Ascending aorta (tissue), 2 donors: ENCODE measurements at regions not wholly inside any gene's neighbourhood (a gene's known extent, or its start where the extent isn't known, plus 50 kb on each side); places are given as distances from the start of the nearest gene placed in this dataset.

Source experiments
- DNase-seq, 2 donors: peaks; one replicate each; pipeline ENCODE4 v3.0.0-alpha.2; 2019; ENCODE audit warnings: low spot score in 2 of 2
- H3K27ac ChIP-seq, 2 donors: fragments of 200-600 bp; sonication (generic); one replicate each; pipeline ENCODE4 v1.5.1; 2016 to 2017; ENCODE audit warnings: mild to moderate bottlenecking in 1 of 2
- H3K27me3 ChIP-seq: fragments of 200-600 bp; sonication (generic); one replicate; pipeline ENCODE4 v1.5.1; 2017
- H3K36me3 ChIP-seq, 2 donors: fragments of 200-600 bp; sonication (generic); one replicate each; pipeline ENCODE4 v1.5.1; 2016
- H3K4me1 ChIP-seq, 2 donors: fragments of 200-600 bp; sonication (generic); one replicate each; pipeline ENCODE4 v1.5.1; 2016 to 2017; ENCODE audit warnings: mild to moderate bottlenecking in 1 of 2
- H3K4me3 ChIP-seq, 2 donors: fragments of 200-600 bp; sonication (generic); one replicate each; pipeline ENCODE4 v1.5.1; 2016 to 2017; ENCODE audit warnings: mild to moderate bottlenecking in 1 of 2
- H3K9me3 ChIP-seq, 2 donors: fragments of 200-600 bp; sonication (generic); one replicate each; pipeline ENCODE4 v1.5.1; 2016
- CTCF ChIP-seq, 3 experiments: fragments of 200-600 bp in 2 of 3; fragments of 450-650 bp in 1 of 3; sonication (generic) in 2 of 3; IDR thresholded peaks; one replicate each; pipeline ENCODE4 v1.5.1; 2016 to 2019; ENCODE audit warnings: antibody characterized with exemption in 3 of 3, mild to moderate bottlenecking in 1 of 3, moderate library complexity in 1 of 3
- intact Hi-C: fragments of 100-400 bp; cut with DNase I; formaldehyde crosslinking; loops from one replicate; pipeline ENCODE4 v1.15.1; 2023

- Histone ChIP-seq H3K9me3 (no peaks in the 10 kb centered on the region), H3K27ac (no peak overlapping the region), H3K36me3 (no peaks in the 10 kb centered on the region), H3K27me3 (no peaks in the 10 kb centered on the region), H3K4me1 (no peaks in the 10 kb centered on the region), H3K4me3 (no peak overlapping the region)
- intact Hi-C loops = no loop called here
- DNase-seq = no peak
- TF ChIP-seq CTCF (IDR thresholded peaks at IDR 0.05) = no peak
Observed at GRCh38 chr3:13130464-13131193, 57.4 kb upstream of the IQSEC1 start.

GRCh38 chr3:13125092-13126015 is 52.1 kb upstream of the IQSEC1 start:
- Histone ChIP-seq H3K4me3 (no peak overlapping the region), H3K36me3 (no peaks in the 10 kb centered on the region), H3K9me3 (no peaks in the 10 kb centered on the region), H3K27me3 (no peaks in the 10 kb centered on the region), H3K4me1 (no peaks in the 10 kb centered on the region), H3K27ac (no peak overlapping the region)
- intact Hi-C loops = no loop called here
- no peak for DNase-seq
- TF ChIP-seq CTCF (IDR thresholded peaks at IDR 0.05) = no peak

DNA sequence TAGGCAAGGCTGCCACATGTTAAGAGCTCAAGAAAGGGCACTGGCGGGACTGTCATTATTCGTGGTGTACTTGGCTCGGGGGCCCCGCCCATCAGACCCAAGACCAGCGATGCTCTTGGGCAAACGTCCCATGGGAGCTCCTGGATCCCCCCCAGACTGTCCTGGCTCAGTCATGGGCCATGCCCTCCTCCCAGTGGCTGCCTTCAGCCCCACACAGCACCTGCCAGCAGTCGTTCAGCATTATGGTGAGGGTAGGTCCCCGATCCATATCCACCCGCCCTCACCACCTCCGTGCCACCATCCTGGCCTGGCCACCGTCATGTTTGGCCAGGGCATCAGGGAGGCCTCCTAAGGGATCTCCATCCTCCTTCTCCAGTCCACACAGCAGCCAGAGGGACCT is 51.4 kb upstream of the IQSEC1 start:
- no peaks in the 10 kb centered on the region for H3K27me3 ChIP-seq
- H3K4me1 ChIP-seq = no peaks in the 10 kb centered on the region
- no peak for DNase-seq
- H3K9me3 ChIP-seq = no peaks in the 10 kb centered on the region
- intact Hi-C loops = no loop called here
- no peak for TF ChIP-seq CTCF (IDR thresholded peaks at IDR 0.05)
- no peak overlapping the region for H3K27ac ChIP-seq
- no peak overlapping the region for H3K4me3 ChIP-seq
- no peaks in the 10 kb centered on the region for H3K36me3 ChIP-seq

DNA sequence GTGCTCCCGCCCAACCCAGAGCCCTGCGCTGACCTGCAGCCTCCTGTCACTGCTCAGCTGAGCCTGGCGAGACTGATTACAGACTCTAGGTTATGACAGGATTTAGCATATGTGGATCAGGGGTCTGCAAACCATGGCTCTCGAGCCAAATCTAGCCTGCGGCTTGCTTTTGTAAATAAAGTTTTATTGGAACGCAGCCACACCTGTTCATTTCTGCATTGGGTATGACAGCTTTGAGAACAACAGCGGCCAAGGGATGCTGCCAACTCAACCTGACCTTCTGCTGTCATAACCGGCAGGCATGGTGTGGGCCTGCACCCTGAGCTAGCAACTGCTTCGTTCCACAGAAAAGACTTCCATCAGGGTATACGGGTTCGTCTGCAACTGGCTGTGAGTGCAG is 50.5 kb upstream of the IQSEC1 start:
- no peak overlapping the region for H3K27ac ChIP-seq
- no peaks in the 10 kb centered on the region for H3K36me3 ChIP-seq
- no peaks in the 10 kb centered on the region for H3K27me3 ChIP-seq
- intact Hi-C loops = no loop called here
- H3K9me3 ChIP-seq = no peaks in the 10 kb centered on the region
- H3K4me3 ChIP-seq = no peak overlapping the region
- TF ChIP-seq CTCF (IDR thresholded peaks at IDR 0.05) = no peak
- no peaks in the 10 kb centered on the region for H3K4me1 ChIP-seq
- no peak for DNase-seq

GRCh38 chr3:13123013-13123654 is 49.9 kb upstream of the IQSEC1 start:
- H3K27ac ChIP-seq = no peak overlapping the region
- no peaks in the 10 kb centered on the region for H3K36me3 ChIP-seq
- no peak overlapping the region for H3K4me3 ChIP-seq
- H3K4me1 ChIP-seq = no peaks in the 10 kb centered on the region
- H3K27me3 ChIP-seq = no peaks in the 10 kb centered on the region
- intact Hi-C loops = no loop called here
- TF ChIP-seq CTCF (IDR thresholded peaks at IDR 0.05) = no peak
- H3K9me3 ChIP-seq = no peaks in the 10 kb centered on the region
- DNase-seq = no peak
